Sciatic nerve (tissue), 2 donors: ENCODE measurements at regions not wholly inside any gene's neighbourhood (a gene's known extent, or its start where the extent isn't known, plus 50 kb on each side); places are given as distances from the start of the nearest gene placed in this dataset.
A peak's percentile ranks its signal among the peaks of the same experiment; 100 is the strongest.
"Not testable (repeated sequence)": the region's sequence is repeated elsewhere in the genome, so short reads cannot be mapped to it uniquely, and the experiment has no call there.

ENCODE experiments used
- ATAC-seq: fragments of 200-7000 bp; cut with Tn5 transposase; one replicate; pipeline ENCODE4 v1.9.1; 2020; ENCODE audit warnings: mild to moderate bottlenecking, moderate library complexity
- DNase-seq: peaks from one replicate; pipeline ENCODE4 v3.0.0-alpha.2; 2020; ENCODE audit warnings: low spot score
- intact Hi-C: fragments of 100-400 bp; cut with DNase I; formaldehyde crosslinking; loops from one replicate; pipeline ENCODE4 v1.14.2; 2022
- donor health status: DM: no; HTN: no; CAD: no.
- donor health status: DM: no; HTN: no; CAD: no.

DNA sequence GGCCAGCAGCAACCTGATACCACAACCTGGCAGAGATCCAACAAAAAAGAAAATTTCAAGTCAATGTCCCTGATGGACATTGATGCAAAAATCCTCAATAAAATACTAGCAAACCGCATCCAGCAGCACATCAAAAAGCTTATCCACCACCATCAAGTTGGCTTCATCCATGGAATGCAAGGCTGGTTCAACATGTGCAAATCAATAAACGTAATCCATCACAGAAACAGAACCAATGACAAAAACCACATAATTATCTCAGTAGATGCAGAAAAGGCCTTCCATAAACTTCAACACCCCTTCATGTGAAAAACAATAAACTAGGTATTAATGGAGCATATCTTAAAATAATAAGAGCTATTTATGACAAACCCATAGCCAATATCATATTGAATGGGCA is 1000.9 kb upstream of the CDH18 start:
- DNase-seq, intact Hi-C loops, ATAC-seq: not testable (repeated sequence)

DNA sequence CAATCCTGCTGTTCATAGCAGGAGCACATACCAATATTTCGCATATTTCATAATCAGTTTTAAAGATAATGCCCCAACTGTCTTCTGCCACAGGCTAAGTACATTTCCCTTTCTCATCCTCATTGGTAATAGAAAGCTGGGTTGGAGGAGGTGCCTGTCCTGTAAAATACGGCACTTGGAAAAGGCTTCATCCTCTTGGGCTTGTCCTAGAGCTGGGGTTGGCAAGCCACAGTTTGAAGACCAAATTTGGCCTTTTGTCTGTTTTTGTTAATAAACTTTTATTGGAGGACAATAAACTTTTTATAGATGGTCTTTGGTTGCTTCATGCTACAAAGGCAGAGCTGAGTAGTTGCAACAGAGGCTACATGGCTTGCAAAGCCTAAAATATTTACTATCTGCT is 997.8 kb upstream of the CDH18 start:
- ATAC-seq, result no peak
- intact Hi-C loops, result no loop called here
- no peak for DNase-seq

DNA sequence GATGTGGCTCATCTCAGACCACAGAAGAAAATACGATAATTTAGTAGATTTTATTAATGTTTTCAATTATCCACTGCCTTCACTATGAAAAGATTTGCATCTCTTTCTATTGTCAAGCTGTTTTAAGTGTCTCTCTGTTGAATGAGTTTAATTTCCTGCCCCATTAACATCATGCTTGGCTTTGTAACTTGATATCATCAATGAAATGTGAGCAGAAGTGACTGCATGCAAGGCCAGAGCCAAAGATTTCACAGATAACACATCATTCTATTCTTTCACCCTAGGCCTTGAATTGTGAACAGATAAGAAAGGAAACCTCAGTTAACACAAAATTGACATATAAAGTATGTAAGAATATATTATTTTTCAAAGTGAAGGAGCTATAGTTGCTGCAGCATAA is 986.4 kb upstream of the CDH18 start:
- no peak for DNase-seq
- intact Hi-C loops, result no loop called here
- ATAC-seq, result no peak

DNA sequence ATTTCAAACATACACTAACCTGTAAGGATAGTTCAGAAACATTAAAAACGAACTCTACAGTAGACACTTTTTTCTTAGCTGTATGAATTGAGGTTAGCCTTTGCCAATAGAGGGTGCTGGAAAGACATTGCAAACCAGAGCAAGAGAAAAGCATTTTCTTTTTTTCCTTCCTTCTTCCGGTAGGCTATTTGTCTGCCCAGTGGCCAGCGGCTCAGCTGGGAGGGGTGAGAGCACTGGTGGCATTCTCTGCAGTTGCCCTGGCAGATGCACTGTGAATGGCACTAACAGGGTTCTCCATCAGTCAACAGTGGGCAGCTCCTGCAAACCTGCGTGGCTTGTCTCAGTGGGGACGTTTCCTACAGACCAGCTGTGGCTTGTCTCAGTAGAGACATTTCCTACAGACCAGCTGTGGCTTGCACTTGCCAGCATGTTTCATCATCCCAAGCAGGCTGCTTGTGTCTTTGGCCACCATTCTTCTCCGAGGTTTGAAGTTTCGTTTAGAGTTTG is 984.5 kb upstream of the CDH18 start:
- ATAC-seq (peak; percentile 85), DNase-seq (no peak)
- intact Hi-C loops, result no loop called here

DNA sequence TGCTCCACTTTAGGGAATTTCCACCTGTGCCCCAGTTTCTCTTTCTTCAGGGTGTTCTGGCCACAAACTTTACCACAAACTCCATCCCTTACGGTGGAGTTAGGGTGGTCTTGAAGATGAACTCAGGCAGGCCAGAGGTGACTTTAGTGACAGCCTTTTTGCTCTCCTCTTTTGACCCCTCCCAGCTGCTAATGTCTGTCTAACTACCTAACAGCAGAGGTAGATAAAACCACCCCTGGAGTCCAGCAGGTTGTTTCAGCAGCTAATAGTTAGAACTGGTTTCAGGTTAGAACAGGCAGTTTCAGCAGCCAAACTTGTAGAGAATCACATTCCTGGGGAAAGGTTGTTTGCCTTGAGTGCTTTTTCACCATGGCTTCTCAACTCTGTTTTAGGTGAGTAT is 971.3 kb upstream of the CDH18 start:
- no peak for ATAC-seq
- intact Hi-C loops, result no loop called here
- no peak for DNase-seq

DNA sequence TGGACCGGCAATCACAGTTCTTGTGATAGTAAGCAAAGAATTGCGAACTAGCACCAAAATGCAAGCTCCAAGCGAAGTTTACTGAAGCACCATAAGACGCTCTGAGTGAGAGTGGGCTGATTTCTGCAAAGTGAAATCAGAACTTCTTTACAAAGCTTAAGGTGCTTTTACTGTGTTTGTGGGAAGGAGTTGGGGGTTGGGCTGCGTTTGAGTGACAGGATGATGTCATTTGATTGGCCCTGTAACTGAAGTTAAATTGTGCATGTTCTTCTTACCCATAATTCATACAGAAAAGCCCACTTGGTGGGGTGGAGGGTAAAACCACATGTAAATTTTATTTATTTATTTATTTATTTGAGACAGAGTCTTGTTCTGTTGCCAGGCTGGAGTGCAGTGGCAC is 970.6 kb upstream of the CDH18 start:
- ATAC-seq, result no peak
- intact Hi-C loops, result no loop called here
- no peak for DNase-seq

DNA sequence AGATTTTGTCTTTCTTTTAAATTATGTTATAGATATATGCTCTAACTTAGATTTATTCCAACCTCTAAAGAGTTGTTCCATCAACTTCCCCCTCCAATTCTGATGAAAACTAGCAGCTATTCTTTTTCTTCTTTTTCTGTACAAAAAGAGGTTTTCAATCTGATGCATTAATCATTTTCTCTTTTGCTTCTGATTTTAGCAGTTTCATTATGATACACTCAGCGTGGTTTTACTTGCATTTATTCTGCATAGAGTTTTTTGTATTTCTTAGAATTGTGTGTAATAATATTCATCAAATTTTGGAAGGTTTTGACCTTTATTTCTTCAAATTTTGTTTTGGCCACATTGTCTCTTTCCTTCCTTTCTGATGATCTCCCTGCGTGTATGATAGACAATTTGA is 968.1 kb upstream of the CDH18 start:
- intact Hi-C loops, result no loop called here
- no peak for ATAC-seq
- DNase-seq, result no peak

DNA sequence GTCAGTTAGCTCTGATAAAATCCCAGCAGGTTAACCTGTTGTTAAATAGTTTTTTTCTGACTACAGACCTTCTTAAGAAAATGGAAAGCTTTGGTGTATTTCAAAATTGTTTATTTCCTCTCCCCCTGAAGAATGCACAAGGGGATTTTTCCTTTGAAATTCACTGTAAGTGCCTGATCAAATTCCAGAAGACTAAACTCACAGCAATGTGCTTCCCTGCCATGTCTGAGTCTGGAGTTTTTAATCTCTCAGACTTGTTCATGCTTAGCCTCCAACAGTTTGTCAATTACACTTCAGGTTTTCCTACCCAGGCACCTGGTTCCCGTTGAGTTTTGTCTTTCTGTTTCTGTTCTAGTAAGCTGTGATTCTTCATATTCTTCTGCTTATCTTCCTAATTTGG is 961.6 kb upstream of the CDH18 start:
- DNase-seq (no peak), ATAC-seq (no peak)
- intact Hi-C loops, result no loop called here

DNA sequence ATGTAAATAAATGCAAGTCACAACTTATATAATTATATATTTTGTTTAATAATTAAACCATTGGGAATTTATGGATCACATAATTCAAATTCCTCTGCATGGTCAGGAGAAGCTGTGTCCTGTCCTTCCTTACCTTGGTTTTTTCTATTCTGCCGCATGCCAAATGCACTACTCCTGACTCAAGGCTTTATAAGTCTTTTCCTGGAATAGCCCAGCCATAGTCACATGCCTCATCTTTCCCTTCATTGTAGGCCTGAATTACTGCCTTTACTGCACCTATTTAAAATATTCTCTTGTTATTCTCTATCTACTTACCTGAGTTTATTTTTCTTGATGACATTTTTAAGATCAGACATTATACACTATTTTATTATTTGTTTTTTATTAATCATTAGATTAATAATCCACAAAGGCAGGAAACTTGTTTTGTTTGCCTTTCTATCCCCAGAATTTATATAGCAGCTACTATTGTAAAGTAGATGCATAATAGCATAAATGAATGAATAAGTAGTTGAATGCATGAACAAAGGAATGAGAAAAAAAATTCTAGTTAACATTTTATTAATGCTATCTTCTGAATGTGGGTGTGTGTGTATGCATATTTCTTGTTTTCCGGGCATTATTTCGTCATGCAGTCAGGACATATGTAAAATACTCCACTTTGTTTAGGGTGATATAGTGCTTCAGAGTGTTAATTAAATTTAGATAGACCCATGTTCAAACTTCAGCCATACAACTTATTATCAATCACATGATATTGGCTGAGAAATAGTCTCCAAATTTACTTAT is 955.4 kb upstream of the CDH18 start:
- ATAC-seq, intact Hi-C loops, DNase-seq: not testable (repeated sequence)

DNA sequence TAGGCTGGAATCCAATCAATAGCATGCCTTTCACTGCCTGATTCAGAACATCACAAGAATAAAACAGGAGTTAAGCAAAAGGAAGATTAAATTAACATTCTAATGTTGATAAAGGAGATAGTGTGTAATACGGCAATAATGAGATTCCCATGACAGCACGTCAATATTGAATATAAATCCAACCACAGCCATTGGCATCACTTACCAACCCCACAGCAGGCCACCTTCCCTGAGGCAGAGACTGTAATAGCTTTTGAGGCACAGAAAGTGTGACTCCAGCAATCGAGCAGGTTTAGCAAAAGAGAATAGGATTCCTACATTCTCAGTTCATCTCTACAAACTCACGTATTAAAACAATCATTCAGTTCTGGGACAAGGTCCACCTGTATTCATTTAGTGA is 954.6 kb upstream of the CDH18 start:
- ATAC-seq, DNase-seq, intact Hi-C loops: not testable (repeated sequence)

DNA sequence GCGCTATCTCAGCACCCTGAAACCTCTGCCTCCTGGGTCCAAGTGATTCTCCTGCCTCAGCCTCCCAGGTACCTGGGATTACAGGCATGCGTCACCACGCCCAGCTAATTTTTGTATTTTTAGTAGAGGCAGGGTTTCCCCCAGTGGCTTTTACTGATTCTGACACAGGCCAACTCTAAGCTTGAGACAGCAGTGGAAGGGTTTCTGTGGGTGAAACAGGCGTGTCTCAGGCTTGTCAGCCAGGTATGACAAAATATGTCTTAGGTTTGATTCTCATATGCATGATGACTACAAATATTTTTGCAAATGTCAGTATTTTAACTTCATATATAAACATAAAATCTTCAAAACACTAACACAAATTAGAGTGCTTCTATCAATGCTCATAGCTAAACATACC is 952.8 kb upstream of the CDH18 start:
- DNase-seq, intact Hi-C loops, ATAC-seq: not testable (repeated sequence)

DNA sequence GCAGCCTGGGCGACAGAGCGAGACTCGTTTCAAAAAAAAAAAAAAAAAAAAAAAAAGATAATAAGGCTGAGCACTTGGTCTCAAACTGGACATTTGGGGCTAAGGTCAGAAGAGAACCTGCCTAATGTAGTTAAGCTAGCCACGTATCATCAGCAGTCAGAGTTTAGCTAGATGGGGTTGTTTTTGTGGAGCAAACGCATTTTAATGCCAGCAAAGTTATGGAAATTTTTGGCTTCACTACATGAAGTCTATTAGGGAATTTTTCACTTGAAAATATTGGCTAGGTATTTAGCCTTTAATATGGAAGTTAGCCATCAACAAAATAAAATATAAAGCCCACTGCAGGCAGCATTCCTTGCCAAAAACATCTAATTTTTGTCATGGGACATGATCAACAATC is 902.9 kb upstream of the CDH18 start:
- intact Hi-C loops, ATAC-seq, DNase-seq: not testable (repeated sequence)

DNA sequence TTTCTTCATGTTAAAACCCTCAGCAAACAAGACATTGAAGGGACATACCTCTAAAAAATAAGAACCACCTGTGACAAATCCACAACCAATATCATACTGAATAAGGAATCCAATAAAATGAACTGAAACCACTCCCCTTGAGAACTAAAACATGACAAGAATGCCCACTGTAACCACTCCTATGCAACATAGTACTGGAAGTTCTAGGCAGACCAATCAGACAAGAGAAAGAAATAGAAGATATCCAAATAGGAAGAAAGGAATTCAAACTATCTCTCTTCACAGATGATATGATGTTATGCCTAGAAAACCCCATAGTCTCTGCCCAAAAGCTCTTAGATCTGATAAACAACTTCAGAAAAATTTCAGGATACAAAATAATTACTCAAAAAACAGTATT is 887.7 kb upstream of the CDH18 start:
- ATAC-seq, intact Hi-C loops, DNase-seq: not testable (repeated sequence)

DNA sequence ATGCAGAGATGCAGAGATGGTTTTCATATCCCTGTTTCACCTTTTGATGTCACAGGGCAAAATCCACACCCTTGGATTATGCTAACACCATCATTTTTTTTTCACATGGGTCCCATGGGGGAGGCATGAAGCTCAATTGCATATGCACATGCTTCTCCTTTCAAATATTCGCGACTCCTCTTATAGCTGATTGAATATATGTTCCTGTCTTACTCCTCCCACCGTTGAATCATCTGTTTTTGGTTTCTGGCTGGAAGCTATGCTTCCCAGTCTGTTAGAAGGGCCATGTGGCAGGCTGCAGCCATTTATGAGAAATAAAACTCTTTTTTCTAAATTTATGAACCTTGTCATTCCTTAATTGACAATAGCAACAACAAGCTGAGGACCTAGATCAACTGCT is 877.9 kb upstream of the CDH18 start:
- ATAC-seq, DNase-seq, intact Hi-C loops: not testable (repeated sequence)

DNA sequence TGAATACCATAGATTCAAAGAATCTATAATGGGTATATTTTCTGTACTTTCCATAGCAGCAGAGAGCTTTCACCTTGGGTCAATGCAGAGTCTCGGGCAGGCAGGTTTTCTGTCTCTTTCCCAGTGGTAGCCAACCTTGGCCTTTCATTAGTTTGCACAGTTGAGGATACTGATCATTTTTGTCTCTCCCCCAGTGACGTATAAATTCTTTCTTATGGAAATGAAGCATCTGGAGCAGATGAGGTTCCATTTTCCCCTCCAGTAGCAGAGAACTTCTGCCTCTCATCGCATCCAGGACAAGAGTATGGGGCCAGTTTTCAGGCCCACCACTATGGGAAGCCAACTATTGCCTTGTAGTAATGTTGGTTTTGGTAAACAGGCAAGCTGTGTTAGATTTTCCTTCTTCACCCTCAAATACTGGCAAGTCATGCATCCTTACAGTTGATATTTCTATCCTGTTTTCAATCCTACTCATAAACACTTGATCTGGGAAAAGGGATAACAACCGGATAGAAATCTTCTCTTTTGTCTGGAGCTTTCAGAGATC is 845.2 kb upstream of the CDH18 start:
- intact Hi-C loops, result no loop called here
- ATAC-seq (no peak), DNase-seq (no peak)

DNA sequence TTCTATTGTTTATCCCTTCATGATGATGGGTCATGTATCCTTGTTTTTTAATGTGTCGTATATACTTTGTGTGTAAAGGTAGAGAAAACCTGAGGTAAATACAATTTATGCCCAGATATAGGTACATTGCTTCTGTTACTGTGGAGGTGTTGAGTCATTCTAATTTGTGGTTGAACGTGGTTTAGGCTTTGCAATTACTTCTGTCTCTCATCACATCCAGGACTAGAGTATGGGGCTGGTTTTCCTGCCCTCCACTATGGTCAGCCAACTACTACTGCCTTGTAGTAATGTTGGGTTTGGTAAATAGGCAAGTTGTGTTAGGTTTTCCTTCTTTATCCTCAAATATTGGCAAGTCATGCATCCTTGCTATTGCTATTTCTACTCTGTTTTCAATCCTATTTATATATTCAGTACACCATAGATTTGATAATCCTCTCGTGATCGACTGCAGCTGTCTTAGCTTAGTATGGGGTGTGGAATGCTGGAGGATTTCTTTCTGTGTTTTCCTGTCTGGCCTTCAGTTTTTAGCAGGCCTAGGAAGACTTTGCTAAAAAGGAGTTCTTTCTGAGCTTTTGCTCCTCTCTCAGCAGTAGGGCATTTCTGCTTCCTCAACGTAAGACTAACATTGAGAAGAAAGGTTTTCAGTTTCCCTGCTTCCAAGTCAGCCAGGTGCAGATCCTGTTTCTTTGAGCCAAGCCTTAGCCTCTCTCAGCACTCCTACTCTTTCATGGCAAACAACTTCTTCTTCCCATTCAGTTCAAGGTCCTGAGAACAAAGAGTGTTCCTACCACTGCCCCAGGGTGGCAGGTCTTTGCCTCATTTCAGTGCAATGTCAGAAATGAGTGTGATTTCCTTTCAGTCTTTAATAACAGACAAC is 844.4 kb upstream of the CDH18 start:
- no peak for ATAC-seq
- intact Hi-C loops, result no loop called here
- DNase-seq, result no peak

DNA sequence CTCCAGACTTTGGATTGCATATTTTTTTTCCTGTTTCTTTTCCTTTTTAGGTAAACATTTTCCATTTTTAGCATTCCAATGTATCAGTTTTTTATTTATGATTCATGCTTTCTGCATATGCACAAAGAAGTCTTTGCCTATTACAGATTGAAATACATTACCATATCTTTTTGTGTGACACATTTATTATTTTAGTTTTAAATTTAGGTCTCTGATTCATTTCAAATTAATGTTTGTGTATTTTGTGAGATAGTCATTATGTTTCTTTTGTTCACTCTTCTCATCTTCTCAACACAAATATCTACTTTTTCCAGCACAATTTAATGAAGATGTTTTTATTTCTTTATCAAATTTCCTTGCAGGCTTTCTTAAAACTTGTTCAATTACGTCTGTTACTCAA is 838.0 kb upstream of the CDH18 start:
- intact Hi-C loops, DNase-seq, ATAC-seq: not testable (repeated sequence)

DNA sequence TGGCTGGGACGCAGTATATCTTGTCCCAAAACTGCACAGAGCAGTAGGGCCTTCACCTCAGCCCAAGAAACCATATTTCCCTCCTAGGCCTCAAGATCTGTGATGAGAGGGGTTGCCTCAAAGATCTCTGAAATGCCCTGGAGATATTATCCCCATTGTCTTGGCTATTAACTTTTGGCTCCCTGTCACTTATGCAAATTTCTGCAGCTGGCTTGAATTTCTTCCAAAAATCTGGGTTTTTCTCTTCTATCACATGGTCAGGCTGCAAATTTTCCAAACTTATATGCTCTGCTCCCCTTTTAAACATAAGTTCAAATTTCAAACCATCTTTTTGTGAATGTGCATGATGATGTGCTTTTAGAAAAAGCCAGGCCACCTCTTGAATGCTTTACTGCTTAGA is 809.2 kb upstream of the CDH18 start:
- ATAC-seq, DNase-seq, intact Hi-C loops: not testable (repeated sequence)

DNA sequence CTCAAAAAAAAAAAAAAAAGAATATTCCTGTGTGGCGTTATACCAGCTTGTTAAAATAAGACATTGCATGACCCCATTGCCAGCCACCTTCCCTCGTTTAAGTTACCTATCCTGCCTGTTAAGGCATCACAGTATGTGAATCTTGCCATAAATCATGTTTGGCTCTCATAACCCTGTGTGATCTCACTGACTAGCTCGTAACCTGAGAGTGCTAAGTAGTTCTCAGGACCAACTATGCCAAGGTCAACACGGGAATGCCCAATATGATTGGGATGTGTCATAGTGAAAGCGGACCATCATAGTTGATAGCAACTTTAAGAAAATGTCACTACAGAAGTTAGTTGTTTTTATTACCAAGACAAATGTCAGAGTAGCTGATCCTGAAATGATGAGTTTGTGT is 796.8 kb upstream of the CDH18 start:
- ATAC-seq, DNase-seq, intact Hi-C loops: not testable (repeated sequence)

DNA sequence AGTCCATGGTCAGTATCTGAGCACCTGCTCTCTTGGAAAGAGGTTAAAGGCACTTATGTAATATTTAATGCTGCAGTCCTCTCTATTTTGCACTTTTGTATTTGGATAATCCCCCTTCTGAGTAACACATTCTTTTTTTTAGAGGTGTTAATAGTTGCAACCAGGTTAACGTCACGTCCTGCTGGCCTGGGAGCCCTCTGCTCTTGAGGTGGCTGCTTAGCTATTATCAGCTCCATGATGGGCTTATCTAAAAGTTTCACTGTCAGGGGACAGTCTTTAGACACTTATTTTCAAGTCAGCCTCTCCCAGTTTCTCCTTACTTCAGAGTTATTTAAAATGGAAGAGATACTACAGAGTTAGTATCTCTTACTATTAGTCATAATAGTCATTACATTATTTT is 795.5 kb upstream of the CDH18 start:
- intact Hi-C loops, ATAC-seq: not testable (repeated sequence)

More for the DNA sequence above, 795.5 kb upstream of the CDH18 start:
- not testable (repeated sequence) for DNase-seq
